ENCODE measurements at regions not wholly inside any gene's neighbourhood (a gene's known extent, or its start where the extent isn't known, plus 50 kb on each side); places are given as distances from the start of the nearest gene placed in this dataset.

- ChIA-PET POLR2A (no interaction called here), CTCF (ENCODE audit: low intra/inter-chr PET ratio) (no interaction called here)
- in situ Hi-C loops (cut with MboI) (no loop called here), intact Hi-C loops (cut with micrococcal nuclease) (no loop called here)
- 1% methylated on average over 8 of the region's 8 CpGs for WGBS (ENCODE audit: insufficient coverage, low coverage, missing lambda C conversion rate)
- FAIRE-seq, result no peak
- Histone ChIP-seq H3K4me3 (no peak overlapping the region), H3K27me3 (ENCODE audit: control insufficient read depth in 2 of 2, insufficient read depth in 2 of 2, low read length in 2 of 2) (peaks cover 42 to 67% of the 10 kb centered on the region in 2 experiments), H3K79me2 (ENCODE audit: control insufficient read depth, insufficient read depth, low read length) (no peaks in the 10 kb centered on the region), H3K9ac (ENCODE audit: insufficient read depth in 1 of 2, low read depth in 2 of 2, low read length in 2 of 2) (no peak overlapping the region), H4K20me1 (replicated peaks; ENCODE audit: control insufficient read depth, insufficient read depth, low read length) (no peaks in the 10 kb centered on the region), H3K9me3 (replicated peaks; ENCODE audit: control insufficient read depth, insufficient read depth, low read depth, low read length) (no peaks in the 10 kb centered on the region), H3K9me1 (ENCODE audit: control insufficient read depth, insufficient read depth, low read length) (peaks cover 3% of the 10 kb centered on the region), H2AFZ (ENCODE audit: low read depth, low read length) (no peak overlapping the region), H3K27ac (ENCODE audit: extremely low read depth, low read depth, low read length) (no peak overlapping the region), H3K36me3 (ENCODE audit: control insufficient read depth, insufficient read depth, low read length) (no peaks in the 10 kb centered on the region), H3K4me2 (ENCODE audit: insufficient read depth, low read length) (no peak overlapping the region), H3K4me1 (replicated peaks in 1 of 2; ENCODE audit: control insufficient read depth in 2 of 2, insufficient read depth in 2 of 2, low read length in 2 of 2) (no peaks in the 10 kb centered on the region; a peak in 1 of 5 replicates)
- no peak for ATAC-seq
- BruUV-seq (replicated peaks), result no TSS peak
- DNase-seq (ENCODE audit: extremely low read depth in 1 of 4, low spot score in 3 of 4), result no peak
- TF ChIP-seq ASH1L (IDR thresholded peaks at IDR 0.05; ENCODE audit: borderline replicate concordance, low read depth, partially characterized antibody), result no peak
These were observed 125.9 kb downstream of the ZNF664 start for GRCh38 chr12:124098887-124099286.

- TF ChIP-seq DMBX1 (CRISPR knock-in tag; IDR thresholded peaks at IDR 0.05; ENCODE audit: borderline replicate concordance), result no peak
- TF ChIP-seq C11orf30 (IDR thresholded peaks at IDR 0.05; ENCODE audit: low read depth), result no peak
- TF ChIP-seq TSC22D4 (tag; IDR thresholded peaks at IDR 0.05), result no peak
- TF ChIP-seq ZBTB33 (CRISPR knock-in tag; IDR thresholded peaks at IDR 0.05), result no peak
- peaks cover 42 to 62% of the 10 kb centered on the region in 2 experiments for H3K27me3 ChIP-seq (ENCODE audit: control insufficient read depth in 2 of 2, insufficient read depth in 2 of 2, low read length in 2 of 2)
- no peak overlapping the region for H2AFZ ChIP-seq (ENCODE audit: low read depth, low read length)
- H3K27ac ChIP-seq (ENCODE audit: extremely low read depth, low read depth, low read length), result no peak overlapping the region
- ChIA-PET CTCF (ENCODE audit: low intra/inter-chr PET ratio) (no interaction called here), POLR2A (no interaction called here)
- DNase-seq (ENCODE audit: extremely low read depth in 1 of 4, low spot score in 3 of 4) (no peak), ATAC-seq (no peak), FAIRE-seq (no peak)
- H3K9ac ChIP-seq (ENCODE audit: insufficient read depth in 1 of 2, low read depth in 2 of 2, low read length in 2 of 2), result no peak overlapping the region
- BruUV-seq (replicated peaks), result no TSS peak
- intact Hi-C loops (cut with micrococcal nuclease) (no loop called here), in situ Hi-C loops (cut with MboI) (no loop called here)
- H4K20me1 ChIP-seq (replicated peaks; ENCODE audit: control insufficient read depth, insufficient read depth, low read length), result no peaks in the 10 kb centered on the region
- H3K79me2 ChIP-seq (ENCODE audit: control insufficient read depth, insufficient read depth, low read length), result no peaks in the 10 kb centered on the region
- H3K4me2 ChIP-seq (ENCODE audit: insufficient read depth, low read length), result no peak overlapping the region
- 7% methylated on average over 15 of the region's 16 CpGs for WGBS (ENCODE audit: insufficient coverage, low coverage, missing lambda C conversion rate)
- no peaks in the 10 kb centered on the region for H3K9me3 ChIP-seq (replicated peaks; ENCODE audit: control insufficient read depth, insufficient read depth, low read depth, low read length)
- no peaks in the 10 kb centered on the region for H3K36me3 ChIP-seq (ENCODE audit: control insufficient read depth, insufficient read depth, low read length)
- H3K9me1 ChIP-seq (ENCODE audit: control insufficient read depth, insufficient read depth, low read length), result peaks cover 3% of the 10 kb centered on the region
- H3K4me1 ChIP-seq (replicated peaks in 1 of 2; ENCODE audit: control insufficient read depth in 2 of 2, insufficient read depth in 2 of 2, low read length in 2 of 2), result no peaks in the 10 kb centered on the region; a peak in 1 of 5 replicates
- H3K4me3 ChIP-seq, result no peak overlapping the region
These were observed 126.6 kb downstream of the ZNF664 start for GRCh38 chr12:124099661-124100060.
